GDM1 (cell line): ENCODE measurements at regions not wholly inside any gene's neighbourhood (a gene's known extent, or its start where the extent isn't known, plus 50 kb on each side); places are given as distances from the start of the nearest gene placed in this dataset.
"Not testable (repeated sequence)": the region's sequence is repeated elsewhere in the genome, so short reads cannot be mapped to it uniquely, and the experiment has no call there.

Experiments used
- DNase-seq: peaks from one replicate; lab custom pipeline; 2025; lab: John Stamatoyannopoulos, UW

DNA sequence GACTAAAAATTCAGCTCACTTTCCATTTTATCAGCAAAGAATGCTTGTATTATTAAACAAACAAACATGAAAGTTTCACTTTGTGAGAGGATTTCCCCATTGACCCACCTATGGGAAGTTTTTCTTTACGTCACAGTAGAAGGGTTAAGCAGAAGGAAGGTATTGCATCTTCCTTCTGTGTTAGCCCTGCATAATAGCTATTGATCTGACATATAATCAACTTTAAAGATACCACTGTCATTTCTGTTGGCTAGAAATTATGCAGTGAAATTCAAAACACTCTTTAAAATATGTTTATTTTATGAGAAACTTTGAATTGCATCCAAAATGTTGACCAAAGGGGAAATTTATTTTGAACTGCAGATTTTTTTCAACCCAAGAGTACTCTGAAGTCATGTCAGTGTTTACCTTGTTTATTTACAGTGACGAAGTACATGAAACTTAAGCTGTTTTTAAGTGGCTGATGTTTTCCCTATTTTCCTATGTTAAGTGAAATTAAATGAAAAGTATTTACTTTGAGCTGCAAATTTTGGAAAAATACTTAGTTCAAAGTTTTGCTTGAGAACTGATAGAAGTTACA lies 566.4 kb downstream of the ZEB2 start:
- DNase-seq: no peak

DNA sequence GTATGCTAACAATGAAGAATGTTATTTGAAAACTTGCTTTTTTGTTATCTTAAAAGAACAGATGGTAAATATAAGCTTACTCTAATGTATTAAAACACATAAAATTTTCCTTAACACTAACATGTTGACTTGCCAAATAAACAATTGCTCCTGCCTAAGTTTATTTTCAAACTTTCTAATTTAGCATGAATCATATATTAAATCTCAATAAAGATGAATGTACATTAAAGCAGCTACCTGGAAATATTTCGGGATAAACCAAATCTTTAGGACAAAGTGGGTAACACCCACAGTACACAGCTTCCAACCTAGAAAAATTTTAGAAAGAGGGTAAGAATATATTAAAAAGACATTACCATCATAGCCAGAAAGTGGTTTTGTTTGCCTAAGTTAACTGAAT lies 567.4 kb downstream of the ZEB2 start:
- no peak for DNase-seq

DNA sequence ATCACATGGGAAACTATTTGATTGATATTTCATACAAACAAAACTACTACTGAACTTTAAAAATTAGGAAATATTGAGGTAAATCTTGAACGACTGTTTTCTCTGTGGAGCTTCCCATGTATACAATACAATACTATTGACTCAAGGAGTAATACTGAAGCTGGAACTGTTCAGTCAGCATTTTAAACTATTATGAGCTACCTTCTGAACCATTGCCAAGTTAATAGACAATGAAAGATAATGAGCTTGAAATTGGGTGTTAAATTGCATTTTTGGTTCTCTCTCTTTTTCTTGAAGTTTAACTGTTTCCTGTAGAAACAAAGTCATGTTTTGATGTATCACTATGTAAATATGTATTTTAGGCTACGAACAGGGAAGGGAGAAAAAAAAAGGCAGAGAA lies 569.2 kb downstream of the ZEB2 start:
- no peak for DNase-seq

DNA sequence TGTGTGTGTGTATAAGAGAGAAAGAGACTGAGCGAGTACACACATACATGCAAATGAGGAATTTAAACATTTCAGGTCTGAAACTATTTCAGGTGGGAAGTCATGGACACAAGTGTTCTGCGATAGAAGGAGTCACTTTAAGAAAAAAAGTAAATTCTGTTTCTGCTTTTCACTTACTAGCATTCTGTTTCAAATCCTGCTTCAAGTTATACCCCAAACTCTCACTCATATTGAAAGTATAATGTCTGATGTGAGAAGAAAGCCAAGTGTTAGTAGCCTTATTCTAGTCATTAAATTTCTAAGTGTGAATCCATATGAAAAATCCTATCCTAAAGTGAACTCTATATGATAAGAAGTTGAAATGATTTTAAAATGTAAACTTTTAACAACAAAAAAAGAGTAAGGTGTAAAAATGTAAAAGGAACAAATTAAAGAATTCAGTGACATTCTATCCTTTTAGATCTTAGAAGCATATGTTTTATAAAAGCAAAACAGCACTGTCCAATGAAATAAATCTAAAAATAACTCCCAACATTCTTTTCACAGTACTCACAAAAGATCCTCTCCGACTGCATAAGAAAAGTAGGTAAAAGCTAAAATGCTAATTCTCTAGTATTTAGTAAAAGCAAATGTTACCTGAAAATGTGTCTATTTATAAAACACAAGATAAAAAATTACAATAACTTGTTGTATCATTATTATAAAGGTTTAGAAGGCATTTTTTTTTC lies 570.6 kb downstream of the ZEB2 start:
- no peak for DNase-seq

DNA sequence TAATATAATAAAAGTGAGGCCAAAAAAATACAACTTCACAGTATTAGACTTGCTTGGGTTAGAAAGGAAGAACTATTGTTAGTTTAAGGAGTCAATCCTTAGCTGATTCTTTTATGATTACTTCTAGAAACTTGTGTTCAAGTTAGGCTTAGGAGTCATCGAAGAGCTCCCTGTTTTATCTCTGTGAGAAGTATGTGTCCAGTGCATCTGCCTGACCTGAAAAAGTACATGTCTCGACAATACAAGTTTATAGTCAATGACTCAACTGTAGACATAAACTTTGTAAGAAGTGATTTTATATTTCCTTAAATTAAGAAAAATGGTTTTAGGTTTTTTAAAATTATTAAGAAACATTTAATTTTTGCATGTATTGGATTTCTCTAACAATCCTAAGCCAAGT lies 571.2 kb downstream of the ZEB2 start:
- DNase-seq: no peak

DNA sequence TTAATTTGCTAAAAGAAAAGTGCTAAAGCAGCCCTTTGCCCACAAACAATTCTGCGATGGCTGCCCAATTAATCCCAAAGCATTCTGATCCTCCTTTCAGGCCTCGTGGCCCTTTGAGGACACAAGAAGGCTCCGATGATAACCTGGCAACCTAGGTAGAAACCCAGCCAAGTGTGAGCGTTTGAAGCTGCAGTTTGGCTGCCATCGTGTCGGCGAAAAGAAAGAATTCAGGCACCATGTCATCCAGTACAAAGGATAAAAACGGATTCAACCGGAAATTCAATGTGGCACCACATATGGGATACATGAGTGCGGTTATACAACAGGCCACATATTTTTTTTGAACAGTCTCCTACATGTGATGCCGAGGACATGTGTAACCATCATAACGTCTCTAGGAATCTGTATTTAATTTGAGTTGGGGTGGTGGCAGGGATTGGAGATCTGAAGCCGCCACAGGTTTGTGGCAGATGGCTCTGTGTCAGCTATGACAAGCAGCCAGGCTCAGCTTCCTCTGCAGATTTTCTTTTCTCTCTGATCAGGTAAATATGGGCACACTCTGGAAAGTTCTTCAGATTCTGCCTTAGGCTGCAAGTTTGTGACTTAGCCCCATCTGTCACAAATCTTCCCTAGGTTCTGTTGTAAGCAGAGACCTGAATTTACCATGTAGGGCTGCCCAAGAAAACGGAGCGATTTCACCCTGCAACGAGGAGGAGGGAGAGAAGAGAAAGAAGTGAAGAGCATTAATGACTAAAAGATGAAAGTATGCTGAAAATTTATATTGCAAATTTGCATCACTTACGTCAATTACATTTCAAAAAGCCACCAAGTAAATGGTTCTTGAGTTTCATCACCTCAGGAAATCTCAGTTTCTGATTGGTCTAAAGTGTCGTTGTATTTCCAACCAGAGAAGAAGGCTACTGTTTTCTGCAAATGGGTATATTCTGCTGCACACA lies 573.2 kb downstream of the ZEB2 start:
- no peak for DNase-seq

DNA sequence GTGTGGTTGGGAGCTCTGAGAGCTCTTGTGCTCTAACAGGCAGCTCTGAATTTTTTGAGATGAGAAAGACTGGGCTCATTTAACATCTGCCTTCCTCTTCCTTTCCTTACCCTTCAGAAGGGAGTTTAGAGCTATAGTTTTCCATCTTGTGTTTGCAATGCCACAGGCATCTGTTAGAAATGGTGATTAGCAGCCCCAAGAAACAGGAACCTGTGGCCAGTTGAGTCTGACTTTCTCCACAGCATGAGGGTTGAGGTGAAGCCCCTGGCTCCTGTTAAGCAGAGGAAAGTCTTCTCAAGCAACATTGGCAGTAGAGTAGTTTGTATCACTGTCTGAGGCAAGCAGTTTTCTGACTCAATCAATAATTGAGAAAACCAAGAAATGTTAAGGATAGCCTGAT lies 577.4 kb downstream of the ZEB2 start:
- DNase-seq: peak; percentile 82

DNA sequence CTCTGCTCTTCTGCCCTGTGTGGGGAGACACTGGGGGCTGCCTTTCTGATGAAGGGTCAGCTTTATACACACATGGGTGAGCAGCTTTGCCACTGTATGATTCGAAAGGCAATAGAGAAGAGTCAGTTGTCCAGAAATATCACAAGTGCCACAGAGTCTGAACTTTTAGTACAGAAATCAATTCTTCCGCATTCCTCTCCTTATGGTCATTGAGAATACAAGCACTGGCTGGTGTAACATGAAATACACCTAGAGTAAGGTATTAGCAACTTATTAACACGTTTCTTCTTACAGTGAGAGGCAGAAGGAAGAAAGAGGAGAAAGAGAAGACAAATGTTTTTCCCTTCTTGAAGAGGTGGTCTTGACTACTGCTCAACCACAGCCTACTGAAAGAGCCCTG lies 579.2 kb downstream of the ZEB2 start:
- DNase-seq: no peak

DNA sequence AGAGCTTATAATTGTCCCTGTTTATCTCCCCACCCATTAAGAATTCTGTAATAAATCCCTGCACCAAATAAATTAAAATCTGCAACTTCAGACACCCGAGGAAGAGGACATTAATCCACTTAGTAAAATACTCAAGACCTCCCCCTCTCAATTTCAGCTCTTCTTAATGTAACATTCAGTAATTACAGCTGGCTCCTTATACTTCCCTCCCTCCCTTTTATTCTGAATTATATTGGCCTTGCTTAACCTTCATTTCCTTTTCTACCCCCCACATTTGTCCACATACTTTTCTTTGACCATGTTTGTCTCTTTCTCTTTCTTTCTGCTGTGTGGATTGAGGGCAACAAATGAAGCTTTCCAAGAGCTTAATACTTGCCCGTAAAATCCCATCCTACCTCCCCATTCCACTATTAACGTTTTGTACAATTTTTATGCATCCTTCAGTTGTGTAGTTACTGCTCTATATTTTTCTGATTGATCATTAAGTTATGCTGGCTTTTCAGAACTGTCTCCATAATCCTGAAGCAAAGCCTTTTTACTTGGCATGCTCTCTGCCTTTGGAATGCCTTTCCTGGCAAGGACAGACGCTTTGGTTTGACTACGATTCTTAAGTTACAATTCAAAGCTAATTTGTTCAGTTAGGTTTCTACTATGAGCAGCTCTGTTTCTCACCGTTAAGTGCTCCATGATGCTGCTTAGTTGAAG lies 580.1 kb downstream of the ZEB2 start:
- DNase-seq: no peak

DNA sequence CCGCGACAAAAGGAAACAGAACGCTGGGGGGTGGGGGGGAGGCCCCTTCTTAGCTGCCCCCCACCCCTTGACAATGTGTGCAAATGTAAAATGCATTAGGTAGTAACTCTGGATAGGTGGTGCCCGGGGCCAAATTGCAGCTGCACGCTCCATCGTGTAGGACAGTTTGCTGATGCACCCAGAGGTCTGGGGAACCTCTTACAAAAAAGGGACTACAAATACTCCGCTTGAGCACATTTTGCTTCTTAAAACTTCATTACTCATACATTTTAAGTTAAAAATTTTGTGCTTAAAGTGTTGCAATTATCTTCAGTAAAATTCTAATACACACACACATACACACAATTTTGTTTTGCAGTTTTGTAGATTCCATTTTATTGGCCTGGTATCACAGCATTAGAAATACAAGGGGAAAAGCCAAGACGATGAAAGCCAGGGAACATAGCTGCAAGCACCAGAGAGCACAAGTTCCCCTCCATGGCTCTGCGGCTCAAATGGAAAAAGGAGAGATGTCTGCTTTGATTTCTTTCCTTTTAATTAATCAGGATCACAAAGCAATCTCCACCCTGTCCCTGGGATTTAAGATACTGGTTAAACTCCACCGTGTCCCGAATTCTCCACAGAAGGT lies 582.1 kb downstream of the ZEB2 start:
- no peak for DNase-seq

DNA sequence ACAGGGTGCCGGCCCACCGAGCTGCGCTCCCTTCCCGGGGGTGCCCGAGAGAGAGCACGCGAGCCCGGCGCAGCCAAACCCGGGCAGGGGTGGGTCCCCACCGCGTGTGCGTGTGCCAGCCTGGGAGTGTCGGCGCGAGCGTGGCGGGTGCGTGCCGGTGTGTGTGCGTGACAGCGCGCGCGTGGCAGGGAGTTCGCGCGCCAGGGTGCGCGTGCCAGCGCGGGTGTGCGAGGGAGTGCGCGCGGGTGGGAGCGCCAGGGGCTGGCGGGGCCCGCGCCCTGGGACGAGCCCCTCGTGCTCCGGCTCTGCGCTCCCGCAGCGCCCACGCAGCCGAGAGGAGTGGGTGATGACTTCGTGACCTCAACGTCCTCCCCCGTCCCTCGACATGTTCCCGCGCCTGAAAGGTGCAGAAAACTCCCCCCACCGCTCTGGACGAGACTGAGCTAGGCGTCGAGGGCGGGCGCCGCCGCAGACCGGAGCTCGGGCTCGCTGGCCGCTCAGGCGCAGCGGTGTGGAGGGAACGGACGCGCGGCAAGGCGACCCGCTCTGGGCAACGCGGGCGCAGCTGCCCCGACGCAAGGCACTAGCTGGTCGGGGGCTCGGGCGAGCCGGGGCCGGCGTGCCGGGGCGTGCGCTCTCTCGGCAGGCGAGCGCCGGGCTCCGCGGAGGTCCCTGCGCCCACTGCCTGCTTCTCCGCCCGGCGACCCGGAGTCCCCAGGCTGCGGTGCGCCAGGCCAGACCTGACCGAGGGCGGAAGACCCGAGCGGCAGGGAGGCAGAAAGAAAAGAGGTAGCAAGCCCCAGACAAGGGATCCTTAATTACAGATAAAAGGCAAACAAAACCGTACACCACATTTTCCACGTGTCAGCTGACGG lies 582.8 kb downstream of the ZEB2 start:
- DNase-seq: no peak

DNA sequence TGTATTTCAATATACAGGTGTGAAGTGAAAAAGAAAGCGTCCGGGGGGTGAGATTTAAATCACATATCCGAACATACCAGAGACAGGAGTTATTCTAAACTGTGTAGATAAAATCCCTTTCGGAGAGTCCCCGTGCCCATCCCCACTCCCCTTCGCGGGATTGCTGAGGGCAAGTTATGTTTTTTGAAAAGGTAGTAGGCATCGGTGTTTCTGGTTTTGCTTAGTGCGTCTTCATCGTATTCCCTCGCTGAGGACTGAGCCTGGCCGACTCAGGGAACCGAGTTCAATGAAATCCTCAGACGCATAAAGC lies 583.4 kb downstream of the ZEB2 start:
- no peak for DNase-seq

DNA sequence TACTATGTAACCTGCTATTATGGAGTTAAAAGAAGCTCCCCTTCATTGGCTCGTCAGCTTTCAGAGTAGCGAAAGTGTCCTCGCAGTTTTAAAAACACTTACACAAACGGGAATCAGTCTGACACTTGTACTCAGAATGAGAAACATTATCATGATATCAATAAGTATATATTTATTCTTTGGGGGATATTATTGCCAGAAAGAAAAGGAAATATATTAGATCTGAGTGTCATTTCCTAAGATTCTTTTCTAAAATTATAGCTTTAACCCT lies 584.5 kb downstream of the ZEB2 start:
- no peak for DNase-seq

DNA sequence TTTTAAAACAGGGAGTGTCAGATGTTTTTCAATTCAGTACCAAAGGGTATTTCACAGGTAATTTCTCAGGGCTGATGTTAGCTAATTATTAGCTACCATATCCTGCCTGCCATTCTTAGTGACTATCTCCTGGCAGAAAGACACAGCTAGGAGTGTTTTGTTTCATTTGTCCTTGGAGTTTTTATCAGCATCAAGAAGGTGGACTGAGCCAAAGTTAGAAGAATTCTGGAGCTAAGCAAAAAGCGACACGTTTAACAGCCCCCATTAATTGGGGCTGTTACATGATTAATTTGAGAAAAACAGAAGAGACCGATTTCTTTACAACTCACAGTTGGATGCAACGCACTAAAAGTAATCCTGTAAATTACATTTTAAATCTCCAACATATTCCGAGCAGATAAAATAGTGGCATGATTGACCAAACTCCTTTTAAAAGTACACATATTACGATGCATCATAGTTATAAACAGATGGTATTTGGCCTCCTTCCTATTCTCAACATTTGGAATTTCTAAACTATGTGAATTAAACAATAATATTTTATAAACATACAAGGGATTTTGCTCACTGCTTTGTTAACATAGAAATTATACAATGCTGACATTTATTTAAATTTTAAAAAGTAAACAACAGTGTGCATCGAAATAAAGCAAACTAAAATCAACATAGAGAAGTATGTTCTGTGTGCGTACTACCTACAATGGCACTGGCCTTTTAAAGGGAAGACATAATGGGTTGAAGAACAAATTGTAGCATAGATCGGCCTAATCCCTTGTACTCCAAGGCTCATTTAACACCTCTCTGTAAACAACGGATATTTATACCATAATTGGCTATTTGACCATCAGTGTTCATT lies 585.1 kb downstream of the ZEB2 start:
- no peak for DNase-seq

DNA sequence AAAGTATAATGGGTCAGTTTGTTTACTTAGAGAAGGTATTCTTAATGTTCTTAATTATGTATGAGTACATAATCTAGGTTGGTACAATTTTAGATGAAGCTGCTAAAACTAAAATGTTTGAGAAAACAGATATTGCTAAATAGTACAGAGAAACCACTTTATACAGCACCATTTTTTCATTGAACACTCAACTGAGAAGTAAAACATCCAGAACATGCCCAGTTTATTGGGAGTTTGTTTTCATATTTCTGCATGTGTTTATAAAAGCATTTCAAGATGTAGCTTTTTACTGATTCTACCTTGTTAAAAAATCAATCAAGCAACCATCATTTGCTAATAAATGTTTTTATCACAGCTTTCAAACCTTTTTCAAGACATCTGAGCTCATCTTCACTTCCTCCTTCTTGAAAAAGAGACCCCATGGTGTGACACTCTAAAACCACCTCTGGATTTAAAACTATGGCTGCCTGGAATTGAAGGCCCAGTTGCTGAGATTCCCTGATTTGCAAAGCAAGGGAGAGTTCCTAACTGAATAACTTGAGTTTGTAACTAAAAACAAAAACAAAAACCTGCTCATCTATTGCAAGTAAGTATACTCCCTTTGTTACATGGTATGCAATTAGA lies 585.9 kb downstream of the ZEB2 start:
- DNase-seq: no peak

DNA sequence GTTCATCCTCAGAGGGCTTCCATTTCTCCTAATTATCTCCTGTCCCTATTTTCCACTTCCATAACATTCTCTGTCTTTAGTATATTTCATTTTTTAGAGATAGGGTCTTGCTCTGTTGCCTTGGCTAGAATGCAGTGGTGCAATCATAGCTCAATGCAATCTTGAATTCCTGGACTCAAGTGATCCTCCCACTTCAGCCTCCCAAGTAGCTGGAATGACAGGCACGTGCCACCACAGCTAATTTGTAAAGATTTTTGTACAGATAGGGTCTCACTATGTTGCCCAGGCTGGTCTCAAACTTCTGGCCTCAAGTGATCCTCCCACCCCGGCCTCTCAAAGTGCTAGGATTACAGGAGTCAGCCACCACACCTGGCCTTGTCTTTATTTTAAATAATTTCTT lies 589.0 kb downstream of the ZEB2 start:
- no peak for DNase-seq

DNA sequence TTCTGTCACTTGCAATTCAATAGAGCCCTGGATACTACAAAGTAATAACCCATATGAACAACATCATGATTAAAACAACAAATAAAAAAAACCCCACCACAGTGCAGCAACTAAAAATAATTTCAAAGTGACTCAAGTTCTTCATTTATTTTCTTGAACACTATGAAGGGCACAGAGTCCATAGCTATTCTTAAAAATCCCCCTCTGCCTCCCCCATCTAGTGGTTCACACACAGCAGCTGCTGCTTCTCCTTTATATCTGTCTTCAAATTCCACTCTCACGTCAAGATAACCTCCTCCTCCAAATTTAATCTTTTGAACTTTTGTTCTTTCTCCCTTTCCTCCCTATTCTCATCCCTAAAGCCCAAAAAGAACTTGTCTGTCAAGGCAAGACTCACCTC lies 591.3 kb downstream of the ZEB2 start:
- DNase-seq: no peak

DNA sequence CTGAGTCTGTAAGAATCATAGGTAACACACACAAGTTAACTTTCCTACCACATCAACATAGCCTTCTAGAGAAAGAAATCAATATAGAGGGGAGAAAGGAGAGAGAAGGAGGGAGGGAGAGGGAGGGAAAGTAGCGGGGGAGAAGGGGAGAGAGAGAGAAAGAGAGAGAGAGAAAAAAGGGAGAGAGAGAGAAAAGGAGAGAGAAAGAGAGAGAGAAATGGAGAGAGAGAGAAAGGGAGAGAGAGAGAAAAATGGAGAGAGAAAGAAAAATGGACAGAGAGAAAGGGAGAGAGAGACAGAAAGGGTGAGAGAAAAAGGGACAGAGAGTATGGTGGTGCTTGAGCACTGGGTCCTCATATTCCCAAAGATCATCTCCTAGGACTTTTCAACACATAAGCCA lies 591.7 kb downstream of the ZEB2 start:
- no peak for DNase-seq

DNA sequence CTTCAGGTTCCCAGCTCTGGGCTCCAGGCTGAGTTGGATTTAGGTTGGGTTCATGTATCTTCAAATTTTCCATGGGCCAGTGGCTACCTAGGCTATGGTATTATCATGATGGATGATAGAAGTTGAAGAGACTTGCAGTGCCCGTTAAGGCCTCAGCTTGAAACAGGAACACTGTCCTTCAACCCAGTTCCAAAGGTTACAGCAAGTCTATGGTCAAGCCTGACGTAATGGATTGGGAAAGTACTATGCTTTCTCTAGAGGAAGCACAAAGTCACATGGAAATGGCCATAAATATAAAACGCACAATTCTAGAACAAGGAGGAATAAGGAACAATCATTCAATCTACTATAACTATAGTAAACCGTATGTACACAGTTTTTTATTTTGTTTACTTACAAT lies 593.2 kb downstream of the ZEB2 start:
- DNase-seq: no peak

DNA sequence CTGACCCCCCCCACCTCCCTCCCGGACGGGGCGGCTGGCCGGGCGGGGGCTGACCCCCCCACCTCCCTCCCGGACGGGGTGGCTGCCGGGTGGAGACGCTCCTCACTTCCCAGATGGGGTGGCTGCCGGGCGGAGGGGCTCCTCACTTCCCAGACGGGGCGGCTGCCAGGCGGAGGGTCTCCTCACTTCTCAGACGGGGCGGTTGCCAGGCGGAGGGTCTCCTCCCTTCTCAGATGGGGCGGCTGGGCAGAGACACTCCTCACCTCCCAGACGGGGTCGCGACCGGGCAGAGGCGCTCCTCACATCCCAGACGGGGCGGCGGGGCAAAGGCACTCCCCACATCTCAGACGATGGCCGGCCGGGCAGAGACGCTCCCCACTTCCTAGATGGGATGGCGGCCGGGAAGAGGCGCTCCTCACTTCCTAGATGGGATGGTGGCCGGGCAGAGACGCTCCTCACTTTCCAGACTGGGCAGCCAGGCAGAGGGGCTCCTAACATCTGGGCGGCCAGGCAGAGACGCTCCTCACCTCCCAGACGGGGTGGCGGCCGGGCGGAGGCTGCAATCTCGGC lies 597.6 kb downstream of the ZEB2 start:
- not testable (repeated sequence) for DNase-seq
